GM23248 (cell line): ENCODE measurements at regions not wholly inside any gene's neighbourhood (a gene's known extent, or its start where the extent isn't known, plus 50 kb on each side); places are given as distances from the start of the nearest gene placed in this dataset.

Source experiments
- EZH2 ChIP-seq: fragments of 200-600 bp; sonication (generic); IDR thresholded peaks from 2 replicates; pipeline ENCODE4 v1.6.1; 2018; ENCODE audit warnings: antibody characterized with exemption, mild to moderate bottlenecking; ENCODE audit not compliant: insufficient read depth, poor library complexity, severe bottlenecking
- EZH2phosphoT487 ChIP-seq: fragments of 200-600 bp; sonication (generic); IDR thresholded peaks from 2 replicates; pipeline ENCODE4 v1.6.1; 2018; ENCODE audit warnings: antibody characterized with exemption, moderate library complexity, mild to moderate bottlenecking, low read depth; ENCODE audit not compliant: insufficient read depth

DNA sequence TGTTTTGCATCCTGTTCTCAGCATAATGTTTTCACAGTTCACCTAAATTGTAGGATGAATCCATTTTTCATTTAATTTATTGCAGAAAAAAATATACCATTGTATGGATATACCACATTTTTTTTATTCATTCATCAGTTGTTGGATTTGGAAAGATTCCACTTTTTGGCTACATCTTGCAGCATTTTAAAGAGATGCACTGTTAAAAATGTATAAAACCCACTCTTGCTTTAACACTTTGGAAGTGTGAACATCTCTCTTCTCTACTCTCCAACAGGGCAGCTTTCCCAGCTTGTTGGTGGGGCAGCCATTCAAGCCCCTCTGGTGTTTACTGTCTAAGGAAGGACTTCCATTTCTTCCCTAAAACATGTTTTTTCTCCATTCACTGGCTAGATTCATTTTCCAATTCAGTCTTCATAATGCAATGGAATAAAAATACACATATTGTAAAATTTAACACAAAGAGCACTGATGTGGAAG is 104.4 kb upstream of the CBLN2 start:
- TF ChIP-seq EZH2phosphoT487 (no peak), EZH2 (no peak)
